IPS DF 6.9 (cell line): ENCODE measurements at regions not wholly inside any gene's neighbourhood (a gene's known extent, or its start where the extent isn't known, plus 50 kb on each side); places are given as distances from the start of the nearest gene placed in this dataset.

Source experiments
- DNase-seq: peaks from one replicate; pipeline ENCODE4 v3.0.0-alpha.2; 2013; ENCODE audit warnings: low read depth, low spot score
- H3K27ac ChIP-seq: one replicate; pipeline ENCODE4 v1.5.1; 2013; ENCODE audit warnings: low read length, control low read depth
- H3K27me3 ChIP-seq: 2 replicates; pipeline ENCODE4 v1.6.1; 2013; ENCODE audit warnings: mild to moderate bottlenecking, low read length; ENCODE audit not compliant: control insufficient read depth, insufficient read depth
- H3K36me3 ChIP-seq: 2 replicates; pipeline ENCODE4 v1.6.1; 2013; ENCODE audit warnings: low read length; ENCODE audit not compliant: control insufficient read depth, insufficient read depth
- H3K4me1 ChIP-seq: 2 replicates; pipeline ENCODE4 v1.6.1; 2013; ENCODE audit warnings: low read length; ENCODE audit not compliant: control insufficient read depth, insufficient read depth
- H3K4me3 ChIP-seq: 2 replicates; pipeline ENCODE4 v1.5.1; 2013; ENCODE audit warnings: mild to moderate bottlenecking, low read length
- H3K9me3 ChIP-seq: 2 replicates; pipeline ENCODE4 v1.6.1; 2013; ENCODE audit warnings: low read length, inconsistent platforms; ENCODE audit not compliant: control insufficient read depth, insufficient read depth
- WGBS: extraction: QIAGEN DNeasy Blood & Tissue Kit; methylation state at CpG from one replicate; pipeline ENCODE4 v1.1.7; 2013; ENCODE audit warnings: mixed read lengths, missing lambda C conversion rate; ENCODE audit not compliant: insufficient read length, insufficient coverage; 5-methylcytosine and 5-hydroxymethylcytosine counted together

GRCh38 chr17:17417718-17418181 lies 59.0 kb upstream of the MED9 start:
- H3K27ac ChIP-seq, result no peak overlapping the region
- H3K4me3 ChIP-seq, result no peak overlapping the region
- H3K27me3 ChIP-seq, result no peaks in the 10 kb centered on the region
- WGBS, result no CpG with 5 or more reads among the region's 5 CpGs
- DNase-seq, result no peak
- no peaks in the 10 kb centered on the region for H3K4me1 ChIP-seq
- no peaks in the 10 kb centered on the region for H3K36me3 ChIP-seq
- H3K9me3 ChIP-seq, result no peaks in the 10 kb centered on the region

GRCh38 chr17:17419166-17419565 lies 57.6 kb upstream of the MED9 start:
- no peak for DNase-seq
- H3K27me3 ChIP-seq, result no peaks in the 10 kb centered on the region
- H3K4me3 ChIP-seq, result no peak overlapping the region
- no peak overlapping the region for H3K27ac ChIP-seq
- WGBS, result no CpG with 5 or more reads among the region's 2 CpGs
- peaks cover under 1% of the 10 kb centered on the region; the same call in 1 of the 2 replicates for H3K9me3 ChIP-seq
- H3K36me3 ChIP-seq, result no peaks in the 10 kb centered on the region
- H3K4me1 ChIP-seq, result no peaks in the 10 kb centered on the region

- Histone ChIP-seq H3K27me3 (no peaks in the 10 kb centered on the region), H3K9me3 (peaks cover 3% of the 10 kb centered on the region; the same call in 1 of the 2 replicates), H3K4me3 (no peak overlapping the region), H3K27ac (no peak overlapping the region), H3K4me1 (no peaks in the 10 kb centered on the region), H3K36me3 (no peaks in the 10 kb centered on the region)
- DNase-seq, result no peak
- no CpG with 5 or more reads among the region's 4 CpGs for WGBS
Measured at GRCh38 chr17:17419631-17420030, 57.2 kb upstream of the MED9 start.

DNA sequence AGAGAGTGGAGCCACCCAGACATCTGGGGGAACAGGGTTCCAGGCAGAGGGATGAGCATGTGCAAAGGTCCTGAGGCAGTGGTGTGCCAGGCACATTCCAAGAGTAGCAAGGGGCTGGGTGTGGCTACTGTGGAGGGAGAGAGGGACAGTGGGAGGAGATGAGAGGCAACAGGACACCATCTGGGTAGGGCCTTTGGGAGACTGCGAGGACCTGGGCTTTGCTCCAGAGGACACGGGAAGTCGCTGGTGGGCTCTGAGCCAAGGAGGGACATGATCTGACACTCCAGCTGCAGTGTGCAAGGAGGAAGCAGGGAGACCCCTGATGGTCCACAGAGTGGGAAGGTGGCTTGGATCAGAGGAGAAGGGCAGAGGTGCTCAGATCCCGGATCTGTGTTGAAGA lies 56.7 kb upstream of the MED9 start:
- Histone ChIP-seq H3K4me1 (no peaks in the 10 kb centered on the region), H3K36me3 (no peaks in the 10 kb centered on the region), H3K9me3 (peaks cover 5% of the 10 kb centered on the region; the same call in 1 of the 2 replicates), H3K4me3 (no peak overlapping the region), H3K27ac (no peak overlapping the region), H3K27me3 (no peaks in the 10 kb centered on the region)
- WGBS, result no CpG with 5 or more reads among the region's 4 CpGs
- DNase-seq, result no peak

DNA sequence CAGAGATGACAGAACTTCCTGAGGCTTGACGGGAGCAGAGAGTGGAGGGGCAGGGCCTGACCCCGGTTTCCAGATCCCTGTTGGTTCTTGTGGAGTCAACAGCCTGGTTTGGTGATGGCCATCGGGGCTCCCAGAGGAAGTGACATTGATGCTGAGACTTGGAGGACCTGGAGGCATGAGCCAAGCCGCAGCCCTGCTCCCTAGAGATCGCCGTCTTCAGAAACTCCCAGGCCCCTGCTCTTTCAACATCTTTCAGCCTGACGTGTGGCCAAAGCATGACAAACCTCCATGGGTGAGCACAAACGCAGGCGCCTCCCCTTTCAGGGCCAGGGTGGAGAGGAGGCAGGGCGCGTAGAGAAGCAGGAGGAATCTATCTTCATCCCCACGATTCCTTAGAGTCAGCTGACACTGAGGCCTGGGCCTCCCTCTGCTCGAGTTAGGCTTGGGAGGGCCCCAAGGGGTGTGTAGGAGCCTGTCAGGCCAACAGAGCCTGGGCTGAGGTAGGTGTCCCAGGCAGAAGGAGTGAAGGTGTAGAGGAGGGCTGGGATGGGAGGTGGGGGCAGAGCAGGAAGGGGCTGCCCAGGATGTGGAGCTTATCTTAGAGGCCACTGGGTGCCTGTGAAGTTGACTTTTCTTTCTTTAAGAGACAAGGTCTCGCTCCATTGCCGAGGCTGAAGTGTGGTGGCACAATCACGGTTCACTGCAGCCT lies 56.1 kb upstream of the MED9 start:
- Histone ChIP-seq H3K4me3 (no peak overlapping the region), H3K4me1 (no peaks in the 10 kb centered on the region), H3K9me3 (peaks cover 5% of the 10 kb centered on the region), H3K27ac (no peak overlapping the region), H3K36me3 (no peaks in the 10 kb centered on the region), H3K27me3 (no peaks in the 10 kb centered on the region)
- WGBS, result no CpG with 5 or more reads among the region's 16 CpGs
- DNase-seq, result no peak

GRCh38 chr17:17421346-17422216 lies 55.2 kb upstream of the MED9 start:
- Histone ChIP-seq H3K4me3 (no peak overlapping the region), H3K4me1 (no peaks in the 10 kb centered on the region), H3K9me3 (peaks cover 5% of the 10 kb centered on the region), H3K36me3 (no peaks in the 10 kb centered on the region), H3K27ac (no peak overlapping the region), H3K27me3 (no peaks in the 10 kb centered on the region)
- no peak for DNase-seq
- WGBS, result no CpG with 5 or more reads among the region's 10 CpGs

DNA sequence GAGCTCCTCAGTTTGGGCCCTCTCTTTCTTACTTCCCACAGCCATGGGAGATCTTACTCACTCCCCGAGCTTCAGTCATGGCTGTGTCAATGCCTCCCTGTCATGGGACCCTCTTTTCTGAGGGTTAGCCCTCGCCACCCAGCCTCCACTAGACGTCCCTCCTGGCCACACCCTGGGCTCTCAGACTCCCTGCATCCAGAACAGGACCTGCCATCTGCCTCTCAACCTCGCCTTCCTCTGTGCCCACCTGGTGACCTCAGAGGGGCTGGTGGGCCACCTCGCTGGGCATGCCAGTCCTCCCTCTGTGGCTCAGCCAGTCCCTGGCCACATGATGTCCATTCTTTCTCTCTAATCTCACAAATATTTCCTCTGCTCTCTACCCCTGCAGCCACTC lies 54.6 kb upstream of the MED9 start:
- no peaks in the 10 kb centered on the region for H3K36me3 ChIP-seq
- no peak overlapping the region for H3K27ac ChIP-seq
- H3K27me3 ChIP-seq, result no peaks in the 10 kb centered on the region
- WGBS, result no CpG with 5 or more reads among the region's 5 CpGs
- no peak for DNase-seq
- H3K9me3 ChIP-seq, result peaks cover 5% of the 10 kb centered on the region
- no peak overlapping the region for H3K4me3 ChIP-seq
- H3K4me1 ChIP-seq, result no peaks in the 10 kb centered on the region

GRCh38 chr17:17422641-17423040 lies 54.2 kb upstream of the MED9 start:
- WGBS, result no CpG with 5 or more reads among the region's 7 CpGs
- Histone ChIP-seq H3K27me3 (no peaks in the 10 kb centered on the region), H3K36me3 (no peaks in the 10 kb centered on the region), H3K4me1 (no peaks in the 10 kb centered on the region), H3K9me3 (peaks cover 5% of the 10 kb centered on the region), H3K4me3 (no peak overlapping the region), H3K27ac (no peak overlapping the region)
- DNase-seq, result no peak

- no peaks in the 10 kb centered on the region for H3K27me3 ChIP-seq
- H3K9me3 ChIP-seq, result peaks cover 5% of the 10 kb centered on the region
- H3K4me1 ChIP-seq, result no peaks in the 10 kb centered on the region
- no CpG with 5 or more reads among the region's 4 CpGs for WGBS
- no peak overlapping the region for H3K4me3 ChIP-seq
- H3K27ac ChIP-seq, result no peak overlapping the region
- DNase-seq, result no peak
- H3K36me3 ChIP-seq, result no peaks in the 10 kb centered on the region
Measured at GRCh38 chr17:17423656-17424055, 53.1 kb upstream of the MED9 start.

DNA sequence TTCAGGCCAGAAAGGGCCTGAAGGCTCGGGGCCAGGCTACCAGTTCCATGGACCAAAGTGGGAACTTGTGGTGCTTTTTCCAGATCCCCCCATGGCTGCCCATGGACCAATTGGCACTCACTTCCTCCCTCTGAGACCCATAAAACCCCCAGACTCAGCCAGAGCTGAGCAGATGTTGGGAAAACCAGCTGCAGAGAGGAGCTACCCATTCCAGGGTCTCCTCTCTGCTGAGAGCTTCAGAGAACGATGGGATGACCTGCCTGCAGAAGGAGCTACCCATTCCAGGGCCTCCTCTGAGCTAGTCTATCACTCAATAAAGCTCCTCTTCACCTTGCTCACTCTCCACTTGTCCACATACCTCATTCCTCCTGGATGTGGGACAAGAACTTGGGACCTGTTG lies 52.2 kb upstream of the MED9 start:
- H3K4me3 ChIP-seq, result no peak overlapping the region
- no peak for DNase-seq
- H3K4me1 ChIP-seq, result no peaks in the 10 kb centered on the region
- H3K9me3 ChIP-seq, result peaks cover 5% of the 10 kb centered on the region
- no peak overlapping the region for H3K27ac ChIP-seq
- H3K27me3 ChIP-seq, result no peaks in the 10 kb centered on the region
- no CpG with 5 or more reads among the region's 2 CpGs for WGBS
- H3K36me3 ChIP-seq, result no peaks in the 10 kb centered on the region
